Keratinocyte (primary cell): ENCODE measurements at regions not wholly inside any gene's neighbourhood (a gene's known extent, or its start where the extent isn't known, plus 50 kb on each side); places are given as distances from the start of the nearest gene placed in this dataset.

Source experiments
- DNase-seq: peaks from one replicate; pipeline ENCODE4 v3.0.0-alpha.2; 2011; ENCODE audit warnings: low read depth, missing footprints, low spot score
- FAIRE-seq: peaks from 2 replicates; lab custom pipeline; 2011; peaks lifted over from hg19 to GRCh38; lab: Jason Lieb, UNC
- H2AFZ ChIP-seq: 2 replicates; pipeline ENCODE4 v1.6.0; 2012; ENCODE audit warnings: low read length, control low read depth, inconsistent platforms; ENCODE audit not compliant: control insufficient read depth
- H3K27ac ChIP-seq: 2 replicates; pipeline ENCODE4 v1.5.1; 2011; ENCODE audit warnings: low read length; ENCODE audit not compliant: control insufficient read depth, insufficient read depth
- H3K27me3 ChIP-seq: 3 replicates; pipeline ENCODE4 v1.6.0; 2011; ENCODE audit warnings: low read length; ENCODE audit not compliant: control insufficient read depth, insufficient read depth; ENCODE audit errors: extremely low read depth
- H3K36me3 ChIP-seq, 2 experiments: 2 replicates in 1 of 2; 3 replicates in 1 of 2; pipeline ENCODE4 v1.5.1; 2011; ENCODE audit warnings: low read length in 2 of 2, mild to moderate bottlenecking in 1 of 2; ENCODE audit not compliant: control insufficient read depth in 2 of 2, insufficient read depth in 2 of 2; ENCODE audit errors: extremely low read depth in 1 of 2
- H3K4me1 ChIP-seq: 3 replicates; pipeline ENCODE4 v1.5.1; 2011; ENCODE audit warnings: low read length; ENCODE audit not compliant: control insufficient read depth, insufficient read depth; ENCODE audit errors: extremely low read depth
- H3K4me2 ChIP-seq: 3 replicates; pipeline ENCODE4 v1.6.0; 2011; ENCODE audit warnings: low read depth, low read length; ENCODE audit not compliant: control insufficient read depth, insufficient read depth; ENCODE audit errors: extremely low read depth
- H3K4me3 ChIP-seq, 3 experiments: fragments of 200-600 bp in 1 of 3; sonication (generic) in 1 of 3; 2 replicates in 2 of 3; 3 replicates in 1 of 3; pipeline ENCODE4 v1.5.1; 2011 to 2016; ENCODE audit warnings: low read length in 3 of 3, mild to moderate bottlenecking in 3 of 3, control low read depth in 2 of 3, inconsistent platforms in 1 of 3, low read depth in 1 of 3, mixed read lengths in 1 of 3, mixed run types in 1 of 3, moderate library complexity in 1 of 3; ENCODE audit not compliant: control insufficient read depth in 2 of 3, insufficient read depth in 2 of 3; ENCODE audit errors: extremely low read depth in 1 of 3
- H3K79me2 ChIP-seq: 2 replicates; pipeline ENCODE4 v1.6.0; 2012; ENCODE audit warnings: low read length; ENCODE audit not compliant: control insufficient read depth, insufficient read depth
- H3K9ac ChIP-seq: 3 replicates; pipeline ENCODE4 v1.6.0; 2011; ENCODE audit warnings: low read length; ENCODE audit not compliant: control insufficient read depth, insufficient read depth; ENCODE audit errors: extremely low read depth
- H3K9me1 ChIP-seq: 3 replicates; pipeline ENCODE4 v1.6.0; 2011; ENCODE audit warnings: low read length; ENCODE audit not compliant: control insufficient read depth, insufficient read depth; ENCODE audit errors: extremely low read depth
- H3K9me3 ChIP-seq: 2 replicates; pipeline ENCODE4 v1.5.1; 2012; ENCODE audit warnings: low read depth, low read length; ENCODE audit not compliant: control insufficient read depth
- H4K20me1 ChIP-seq: 3 replicates; pipeline ENCODE4 v1.6.0; 2011; ENCODE audit warnings: low read length; ENCODE audit not compliant: control insufficient read depth, insufficient read depth; ENCODE audit errors: extremely low read depth
- EZH2 ChIP-seq: IDR thresholded peaks from one replicate; pipeline ENCODE4 v1.6.1; 2012; ENCODE audit warnings: inconsistent platforms, mild to moderate bottlenecking, low read length, moderate library complexity
- dilution Hi-C: fragments of 300-500 bp; cut with MboI; formaldehyde crosslinking; loops from one replicate; pipeline ENCODE4 v1.7.0; 2020; ENCODE audit warnings: low sequenced_read_pairs; ENCODE audit not compliant: extremely low pct_ligation_motif_present
- TF ChIP-seq, protein P1 (sequence below), 3 experiments: IDR thresholded peaks in 1 of 3; conservative IDR thresholded peaks in 1 of 3; optimal IDR thresholded peaks in 1 of 3; 2 replicates in 2 of 3; 3 replicates in 1 of 3; pipeline versions ENCODE3 to v1.5.1; 2011; ENCODE audit warnings: low read length in 3 of 3, mild to moderate bottlenecking in 3 of 3, moderate library complexity in 2 of 3, control low read depth in 1 of 3, inconsistent platforms in 1 of 3; ENCODE audit not compliant: insufficient read depth in 2 of 3; ENCODE audit errors: extremely low read depth in 1 of 3

DNA sequence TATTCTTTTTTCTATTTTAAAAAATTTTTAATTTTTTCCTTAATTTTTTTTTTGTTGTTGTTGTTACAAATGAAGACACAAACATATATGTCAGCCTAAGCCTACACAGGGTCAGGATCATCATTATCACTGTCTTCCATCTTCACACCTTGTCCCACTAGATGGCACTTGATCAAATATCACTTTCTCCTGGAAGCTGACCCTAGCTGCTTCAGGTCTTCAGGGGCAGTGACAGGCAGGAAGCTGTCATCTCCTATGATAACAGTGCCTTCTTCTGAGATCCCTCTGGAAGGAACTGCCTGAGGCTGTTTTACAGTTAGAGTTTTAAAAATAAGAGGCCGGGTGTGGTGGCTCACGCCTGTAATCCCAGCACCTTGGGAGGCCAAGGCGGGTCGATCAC lies 70.2 kb upstream of the EEF1E1 start:
- H3K4me3 ChIP-seq, result no peak overlapping the region
- dilution Hi-C loops, result no loop called here
- H2AFZ ChIP-seq, result no peak overlapping the region
- H4K20me1 ChIP-seq, result no peaks in the 10 kb centered on the region
- no peak overlapping the region for H3K9ac ChIP-seq
- peaks cover 5% of the 10 kb centered on the region for H3K4me1 ChIP-seq
- no peaks in the 10 kb centered on the region for H3K9me1 ChIP-seq
- no peaks in the 10 kb centered on the region for H3K79me2 ChIP-seq
- H3K27me3 ChIP-seq, result no peaks in the 10 kb centered on the region
- DNase-seq (no peak), FAIRE-seq (no peak)
- H3K9me3 ChIP-seq, result no peaks in the 10 kb centered on the region
- no peak overlapping the region for H3K4me2 ChIP-seq
- no peak for TF ChIP-seq EZH2
- TF ChIP-seq, protein P1, sequence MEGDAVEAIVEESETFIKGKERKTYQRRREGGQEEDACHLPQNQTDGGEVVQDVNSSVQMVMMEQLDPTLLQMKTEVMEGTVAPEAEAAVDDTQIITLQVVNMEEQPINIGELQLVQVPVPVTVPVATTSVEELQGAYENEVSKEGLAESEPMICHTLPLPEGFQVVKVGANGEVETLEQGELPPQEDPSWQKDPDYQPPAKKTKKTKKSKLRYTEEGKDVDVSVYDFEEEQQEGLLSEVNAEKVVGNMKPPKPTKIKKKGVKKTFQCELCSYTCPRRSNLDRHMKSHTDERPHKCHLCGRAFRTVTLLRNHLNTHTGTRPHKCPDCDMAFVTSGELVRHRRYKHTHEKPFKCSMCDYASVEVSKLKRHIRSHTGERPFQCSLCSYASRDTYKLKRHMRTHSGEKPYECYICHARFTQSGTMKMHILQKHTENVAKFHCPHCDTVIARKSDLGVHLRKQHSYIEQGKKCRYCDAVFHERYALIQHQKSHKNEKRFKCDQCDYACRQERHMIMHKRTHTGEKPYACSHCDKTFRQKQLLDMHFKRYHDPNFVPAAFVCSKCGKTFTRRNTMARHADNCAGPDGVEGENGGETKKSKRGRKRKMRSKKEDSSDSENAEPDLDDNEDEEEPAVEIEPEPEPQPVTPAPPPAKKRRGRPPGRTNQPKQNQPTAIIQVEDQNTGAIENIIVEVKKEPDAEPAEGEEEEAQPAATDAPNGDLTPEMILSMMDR (optimal IDR thresholded peaks at IDR 0.05 in 1 of 3, IDR thresholded peaks at IDR 0.05 in 1 of 3, conservative IDR thresholded peaks at IDR 0.05 in 1 of 3; ENCODE audit: extremely low read depth in 1 of 3, insufficient read depth in 2 of 3, low read length in 3 of 3), result no peak
- H3K27ac ChIP-seq, result no peak overlapping the region
- no peaks in the 10 kb centered on the region for H3K36me3 ChIP-seq

DNA sequence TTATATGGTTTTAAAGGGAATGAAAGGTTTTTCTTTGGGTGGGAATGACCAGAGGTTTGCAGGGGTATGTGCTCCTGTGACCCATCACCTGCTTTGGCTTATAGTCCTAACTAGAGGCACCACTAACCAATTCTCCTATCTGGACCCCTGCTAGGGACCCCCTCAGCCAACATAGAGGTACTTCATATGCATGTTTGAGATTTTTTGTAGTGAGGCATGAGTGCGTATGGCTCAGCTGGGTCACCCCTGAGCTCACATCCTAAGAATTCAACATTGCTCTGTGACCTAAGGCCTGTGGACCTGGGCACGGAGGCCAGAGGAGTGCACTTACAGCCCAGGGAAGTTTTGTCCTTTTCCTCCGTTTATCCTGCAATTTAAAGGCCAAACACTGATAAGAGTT lies 68.4 kb upstream of the EEF1E1 start:
- Histone ChIP-seq H3K9me1 (no peaks in the 10 kb centered on the region), H3K79me2 (no peaks in the 10 kb centered on the region), H3K4me3 (no peak overlapping the region), H3K9me3 (no peaks in the 10 kb centered on the region), H3K27me3 (no peaks in the 10 kb centered on the region), H3K4me1 (peaks cover 5% of the 10 kb centered on the region), H2AFZ (no peak overlapping the region), H3K4me2 (no peak overlapping the region), H3K36me3 (no peaks in the 10 kb centered on the region), H3K9ac (no peak overlapping the region), H3K27ac (no peak overlapping the region), H4K20me1 (no peaks in the 10 kb centered on the region)
- no peak for FAIRE-seq
- TF ChIP-seq EZH2, result no peak
- TF ChIP-seq, protein P1 (optimal IDR thresholded peaks at IDR 0.05 in 1 of 3, IDR thresholded peaks at IDR 0.05 in 1 of 3, conservative IDR thresholded peaks at IDR 0.05 in 1 of 3; ENCODE audit: extremely low read depth in 1 of 3, insufficient read depth in 2 of 3, low read length in 3 of 3), result no peak
- dilution Hi-C loops, result no loop called here
- DNase-seq, result no peak
